ENCODE measurements at regions not wholly inside any gene's neighbourhood (a gene's known extent, or its start where the extent isn't known, plus 50 kb on each side); places are given as distances from the start of the nearest gene placed in this dataset.
"Not testable (repeated sequence)": the region's sequence is repeated elsewhere in the genome, so short reads cannot be mapped to it uniquely, and the experiment has no call there.

DNA sequence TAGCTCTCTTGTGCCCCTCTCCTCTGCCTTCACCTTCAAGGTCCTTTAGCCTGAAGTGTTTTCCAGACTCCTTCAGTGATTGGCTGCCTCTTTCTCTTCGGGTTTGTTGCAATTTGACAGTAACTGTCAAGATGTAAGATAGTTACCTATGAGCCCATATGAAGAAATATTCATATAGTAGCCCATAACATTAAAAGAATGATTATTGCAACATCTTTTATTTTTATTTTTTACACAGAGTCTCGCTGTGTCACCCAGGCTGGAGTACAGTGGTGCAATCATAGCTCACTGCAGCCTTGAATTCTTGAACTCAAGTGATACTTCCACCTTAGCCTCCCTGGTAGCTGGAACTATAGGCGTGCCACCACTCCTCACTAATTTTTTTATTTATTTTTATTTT lies 80.5 kb downstream of the FOXI3 start:
- CTCF ChIA-PET: no interaction called here
- Histone ChIP-seq H3K9ac (ENCODE audit: low read depth, low read length) (no peak overlapping the region), H3K27me3 (ENCODE audit: control insufficient read depth, insufficient read depth, low read length) (no peaks in the 10 kb centered on the region), H3K4me2 (ENCODE audit: low read depth, low read length) (no peak overlapping the region), H3K79me1 (ENCODE audit: low read depth in 1 of 2, low read length in 2 of 2) (no peaks in the 10 kb centered on the region), H2BK20ac (ENCODE audit: low read depth, low read length) (no peak overlapping the region), H4K8ac (ENCODE audit: low read depth in 2 of 2, low read length in 2 of 2) (no peak overlapping the region), H4K5ac (ENCODE audit: low read depth, low read length) (no peak overlapping the region), H2BK120ac (ENCODE audit: low read depth, low read length) (no peak overlapping the region), H3K4ac (ENCODE audit: low read depth, low read length) (no peak overlapping the region), H4K91ac (ENCODE audit: insufficient read depth, low read depth, low read length) (no peak overlapping the region), H3K9me1 (ENCODE audit: insufficient read depth, low read length) (no peaks in the 10 kb centered on the region), H3K4me1 (ENCODE audit: control insufficient read depth, insufficient read depth, low read length) (no peaks in the 10 kb centered on the region), H3K56ac (ENCODE audit: extremely low read depth, insufficient read depth, low read length) (no peak overlapping the region), H3K23ac (ENCODE audit: low read depth, low read length) (no peak overlapping the region), H2BK5ac (ENCODE audit: low read depth, low read length, poor library complexity, severe bottlenecking) (no peak overlapping the region), H2BK15ac (ENCODE audit: low read depth, low read length) (no peak overlapping the region), H4K20me1 (ENCODE audit: insufficient read depth, low read length) (no peaks in the 10 kb centered on the region), H2AFZ (replicated peaks; ENCODE audit: low read length, poor library complexity) (no peak overlapping the region), H3K36me3 (ENCODE audit: control insufficient read depth, insufficient read depth, low read length) (no peaks in the 10 kb centered on the region), H3K14ac (replicated peaks; ENCODE audit: low read depth, low read length) (no peak overlapping the region), H3K9me3 (ENCODE audit: control insufficient read depth, insufficient read depth, low read length) (no peaks in the 10 kb centered on the region), H3K4me3 (ENCODE audit: insufficient read depth, low read depth, low read length) (no peak overlapping the region), H2AK9ac (replicated peaks; ENCODE audit: low read depth, low read length, poor library complexity) (no peak overlapping the region), H2AK5ac (ENCODE audit: low read depth, low read length) (no peak overlapping the region), H3K18ac (ENCODE audit: low read depth, low read length) (no peak overlapping the region), H3K27ac (ENCODE audit: insufficient read depth, low read length) (no peak overlapping the region)
- in situ Hi-C loops (cut with MboI; ENCODE audit: low sequenced_read_pairs): no loop called here
- dilution Hi-C loops (cut with HindIII; ENCODE audit: low sequenced_read_pairs, unreplicated experiment): no loop called here
- TF ChIP-seq POLR2A (IDR thresholded peaks at IDR 0.05; ENCODE audit: low read depth, low read length): no peak
- POLR2A ChIA-PET (ENCODE audit: unreplicated experiment): no interaction called here
- BruUV-seq (replicated peaks): no TSS peak
- intact Hi-C loops (cut with micrococcal nuclease): no loop called here
- no CpG with 5 or more reads among the region's 3 CpGs for WGBS, 2 experiments (ENCODE audit: extremely low coverage in 2 of 2, insufficient read length in 1 of 2)
- DNase-seq (no peak), ATAC-seq (ENCODE audit: low read depth) (no peak)

DNA sequence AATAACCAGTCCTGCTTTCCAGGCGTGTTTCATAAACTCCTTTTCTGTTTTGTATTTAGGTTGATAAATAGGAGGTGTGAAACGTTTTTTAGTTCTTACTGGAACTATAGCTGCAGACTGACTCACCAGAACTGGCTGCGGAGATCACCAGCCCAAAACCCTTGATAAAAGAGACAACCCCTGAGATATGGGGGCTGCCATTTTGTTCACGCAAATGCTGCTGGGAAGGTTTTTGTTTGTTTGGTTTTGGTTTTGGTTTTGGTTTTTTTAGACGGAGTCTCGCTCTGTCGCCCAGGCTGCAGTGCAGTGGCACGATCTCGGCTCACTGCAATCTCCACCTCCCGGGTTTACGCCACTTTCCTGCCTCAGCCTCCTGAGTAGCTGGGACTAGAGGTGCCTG lies 87.1 kb downstream of the FOXI3 start:
- H3K4me1 ChIP-seq (ENCODE audit: control insufficient read depth, insufficient read depth, low read length); in situ Hi-C loops (cut with MboI; ENCODE audit: low sequenced_read_pairs); H2AK5ac ChIP-seq (ENCODE audit: low read depth, low read length); H3K4me2 ChIP-seq (ENCODE audit: low read depth, low read length); intact Hi-C loops (cut with micrococcal nuclease); H4K8ac ChIP-seq (ENCODE audit: low read depth in 2 of 2, low read length in 2 of 2); ATAC-seq (ENCODE audit: low read depth); BruUV-seq (replicated peaks); H2AK9ac ChIP-seq (replicated peaks; ENCODE audit: low read depth, low read length, poor library complexity); dilution Hi-C loops (cut with HindIII; ENCODE audit: low sequenced_read_pairs, unreplicated experiment); H3K4ac ChIP-seq (ENCODE audit: low read depth, low read length); H3K9me3 ChIP-seq (ENCODE audit: control insufficient read depth, insufficient read depth, low read length); H2BK15ac ChIP-seq (ENCODE audit: low read depth, low read length); H3K9ac ChIP-seq (ENCODE audit: low read depth, low read length); POLR2A ChIA-PET (ENCODE audit: unreplicated experiment); DNase-seq; H3K56ac ChIP-seq (ENCODE audit: extremely low read depth, insufficient read depth, low read length); H3K4me3 ChIP-seq (ENCODE audit: insufficient read depth, low read depth, low read length); H3K9me1 ChIP-seq (ENCODE audit: insufficient read depth, low read length); H4K91ac ChIP-seq (ENCODE audit: insufficient read depth, low read depth, low read length); H3K14ac ChIP-seq (replicated peaks; ENCODE audit: low read depth, low read length); H3K27ac ChIP-seq (ENCODE audit: insufficient read depth, low read length); H4K20me1 ChIP-seq (ENCODE audit: insufficient read depth, low read length); H3K79me1 ChIP-seq (ENCODE audit: low read depth in 1 of 2, low read length in 2 of 2); H3K27me3 ChIP-seq (ENCODE audit: control insufficient read depth, insufficient read depth, low read length); H2BK5ac ChIP-seq (ENCODE audit: low read depth, low read length, poor library complexity, severe bottlenecking); H3K36me3 ChIP-seq (ENCODE audit: control insufficient read depth, insufficient read depth, low read length); H2BK120ac ChIP-seq (ENCODE audit: low read depth, low read length); H2AFZ ChIP-seq (replicated peaks; ENCODE audit: low read length, poor library complexity); H3K18ac ChIP-seq (ENCODE audit: low read depth, low read length); H3K23ac ChIP-seq (ENCODE audit: low read depth, low read length); H4K5ac ChIP-seq (ENCODE audit: low read depth, low read length); CTCF ChIA-PET; H2BK20ac ChIP-seq (ENCODE audit: low read depth, low read length): not testable (repeated sequence)
- no CpG with 5 or more reads among the region's 11 CpGs for WGBS, 2 experiments (ENCODE audit: extremely low coverage in 2 of 2, insufficient read length in 1 of 2)
